ENCODE measurements at regions not wholly inside any gene's neighbourhood (a gene's known extent, or its start where the extent isn't known, plus 50 kb on each side); places are given as distances from the start of the nearest gene placed in this dataset.

- TF ChIP-seq, protein P1, sequence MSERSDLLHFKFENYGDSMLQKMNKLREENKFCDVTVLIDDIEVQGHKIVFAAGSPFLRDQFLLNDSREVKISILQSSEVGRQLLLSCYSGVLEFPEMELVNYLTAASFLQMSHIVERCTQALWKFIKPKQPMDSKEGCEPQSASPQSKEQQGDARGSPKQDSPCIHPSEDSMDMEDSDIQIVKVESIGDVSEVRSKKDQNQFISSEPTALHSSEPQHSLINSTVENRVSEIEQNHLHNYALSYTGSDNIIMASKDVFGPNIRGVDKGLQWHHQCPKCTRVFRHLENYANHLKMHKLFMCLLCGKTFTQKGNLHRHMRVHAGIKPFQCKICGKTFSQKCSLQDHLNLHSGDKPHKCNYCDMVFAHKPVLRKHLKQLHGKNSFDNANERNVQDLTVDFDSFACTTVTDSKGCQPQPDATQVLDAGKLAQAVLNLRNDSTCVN (tag by site-specific recombination; optimal IDR thresholded peaks at IDR 0.05): no peak
- no peak for TF ChIP-seq ZNF596 (tag by site-specific recombination; IDR thresholded peaks at IDR 0.05)
- TF ChIP-seq KLF10 (tag by site-specific recombination; IDR thresholded peaks at IDR 0.05): no peak
- TF ChIP-seq, protein P2, sequence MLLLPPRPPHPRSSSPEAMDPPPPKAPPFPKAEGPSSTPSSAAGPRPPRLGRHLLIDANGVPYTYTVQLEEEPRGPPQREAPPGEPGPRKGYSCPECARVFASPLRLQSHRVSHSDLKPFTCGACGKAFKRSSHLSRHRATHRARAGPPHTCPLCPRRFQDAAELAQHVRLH (tag by site-specific recombination; IDR thresholded peaks at IDR 0.05): no peak
- TF ChIP-seq ZNF2 (tag by site-specific recombination; IDR thresholded peaks at IDR 0.05): no peak
- no peak for TF ChIP-seq ZNF561 (tag by site-specific recombination; IDR thresholded peaks at IDR 0.05; ENCODE audit: borderline replicate concordance)
These were observed 538.5 kb downstream of the BCOR start (continued) for GRCh38 chrX:39559229-39559628.

DNA sequence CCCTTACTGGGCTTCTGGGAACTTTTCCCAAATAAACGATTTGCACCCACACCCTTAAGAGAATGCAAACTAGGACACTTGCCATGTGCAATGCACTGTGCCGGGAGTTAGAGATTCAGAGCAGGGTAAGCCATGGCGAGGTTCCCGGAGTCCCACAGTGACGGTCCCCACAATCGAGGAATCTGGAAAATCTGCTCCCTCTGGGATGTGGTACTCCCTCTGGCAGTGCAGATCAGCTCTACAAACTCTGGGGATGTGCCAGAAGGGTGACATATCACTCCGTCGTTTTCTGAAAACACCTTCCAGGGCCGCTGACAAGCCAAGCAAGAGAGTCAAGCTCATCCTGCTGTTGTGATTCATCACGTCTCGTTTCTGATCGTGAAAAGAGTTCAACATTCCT is 537.5 kb downstream of the BCOR start:
- CTCF ChIA-PET: no interaction called here
- Histone ChIP-seq H3K36me3 (ENCODE audit: control insufficient read depth in 2 of 2, insufficient read depth in 1 of 2, low read length in 2 of 2) (no peaks in the 10 kb centered on the region), H3K27ac (ENCODE audit: extremely low read depth, low read depth, low read length) (no peak overlapping the region), H3K4me1 (ENCODE audit: control insufficient read depth, insufficient read depth, low read length) (no peaks in the 10 kb centered on the region), H3K4me3 (ENCODE audit: low read depth, low read length) (no peak overlapping the region), H3K9me3 (ENCODE audit: control insufficient read depth, insufficient read depth, low read depth, low read length) (no peaks in the 10 kb centered on the region)
- POLR2A ChIA-PET: no interaction called here
- TF ChIP-seq ZNF426 (tag by site-specific recombination; IDR thresholded peaks at IDR 0.05) (no peak), GLIS1 (tag by site-specific recombination; IDR thresholded peaks at IDR 0.05) (no peak), ZNF596 (tag by site-specific recombination; IDR thresholded peaks at IDR 0.05) (no peak), ZNF76 (tag by site-specific recombination; IDR thresholded peaks at IDR 0.05; ENCODE audit: borderline replicate concordance, low read depth) (no peak), ZNF585B (tag by site-specific recombination; IDR thresholded peaks at IDR 0.05) (no peak), ZNF114 (tag by site-specific recombination; IDR thresholded peaks at IDR 0.05) (no peak), ZNF488 (tag by site-specific recombination; IDR thresholded peaks at IDR 0.05) (no peak), ZNF518A (tag by site-specific recombination; conservative IDR thresholded peaks at IDR 0.05; ENCODE audit: low read depth) (no peak), ZNF529 (tag by site-specific recombination; IDR thresholded peaks at IDR 0.05; ENCODE audit: insufficient replicate concordance) (no peak), ZNF692 (tag by site-specific recombination; IDR thresholded peaks at IDR 0.05) (no peak), ZNF521 (tag by site-specific recombination; IDR thresholded peaks at IDR 0.05) (no peak), ZNF560 (tag by site-specific recombination; IDR thresholded peaks at IDR 0.05; ENCODE audit: borderline replicate concordance) (no peak), ZNF423 (tag by site-specific recombination; IDR thresholded peaks at IDR 0.05) (no peak), KLF9 (tag by site-specific recombination; IDR thresholded peaks at IDR 0.05; ENCODE audit: low read depth) (no peak), CTCF (tag by site-specific recombination; IDR thresholded peaks at IDR 0.05) (no peak)
- TF ChIP-seq, protein P3, sequence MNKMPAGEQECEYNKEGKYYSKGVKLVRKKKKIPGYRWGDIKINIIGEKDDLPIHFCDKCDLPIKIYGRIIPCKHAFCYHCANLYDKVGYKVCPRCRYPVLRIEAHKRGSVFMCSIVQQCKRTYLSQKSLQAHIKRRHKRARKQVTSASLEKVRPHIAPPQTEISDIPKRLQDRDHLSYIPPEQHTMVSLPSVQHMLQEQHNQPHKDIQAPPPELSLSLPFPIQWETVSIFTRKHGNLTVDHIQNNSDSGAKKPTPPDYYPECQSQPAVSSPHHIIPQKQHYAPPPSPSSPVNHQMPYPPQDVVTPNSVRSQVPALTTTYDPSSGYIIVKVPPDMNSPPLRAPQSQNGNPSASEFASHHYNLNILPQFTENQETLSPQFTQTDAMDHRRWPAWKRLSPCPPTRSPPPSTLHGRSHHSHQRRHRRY (tag by site-specific recombination; IDR thresholded peaks at IDR 0.05): no peak
- TF ChIP-seq, protein P4, sequence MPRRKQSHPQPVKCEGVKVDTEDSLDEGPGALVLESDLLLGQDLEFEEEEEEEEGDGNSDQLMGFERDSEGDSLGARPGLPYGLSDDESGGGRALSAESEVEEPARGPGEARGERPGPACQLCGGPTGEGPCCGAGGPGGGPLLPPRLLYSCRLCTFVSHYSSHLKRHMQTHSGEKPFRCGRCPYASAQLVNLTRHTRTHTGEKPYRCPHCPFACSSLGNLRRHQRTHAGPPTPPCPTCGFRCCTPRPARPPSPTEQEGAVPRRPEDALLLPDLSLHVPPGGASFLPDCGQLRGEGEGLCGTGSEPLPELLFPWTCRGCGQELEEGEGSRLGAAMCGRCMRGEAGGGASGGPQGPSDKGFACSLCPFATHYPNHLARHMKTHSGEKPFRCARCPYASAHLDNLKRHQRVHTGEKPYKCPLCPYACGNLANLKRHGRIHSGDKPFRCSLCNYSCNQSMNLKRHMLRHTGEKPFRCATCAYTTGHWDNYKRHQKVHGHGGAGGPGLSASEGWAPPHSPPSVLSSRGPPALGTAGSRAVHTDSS (tag by site-specific recombination; IDR thresholded peaks at IDR 0.05): no peak

Measured in HEK293 (cell line).